Nephron progenitor cell (in vitro differentiated cells): ENCODE measurements at regions not wholly inside any gene's neighbourhood (a gene's known extent, or its start where the extent isn't known, plus 50 kb on each side); places are given as distances from the start of the nearest gene placed in this dataset.

Source experiments
- DNase-seq: peaks from one replicate; pipeline ENCODE4 v3.0.0; 2021
- H3K27ac Mint-ChIP-seq: 2 replicates; pipeline ENCODE4 v1.8.0; 2021; ENCODE audit warnings: mild to moderate bottlenecking, moderate library complexity, mixed read lengths
- H3K27me3 Mint-ChIP-seq: 2 replicates; pipeline ENCODE4 v1.8.0; 2021; ENCODE audit warnings: mild to moderate bottlenecking, low read depth, mixed read lengths; ENCODE audit not compliant: poor library complexity
- H3K36me3 Mint-ChIP-seq: 2 replicates; pipeline ENCODE4 v1.8.0; 2021; ENCODE audit warnings: low read depth, mixed read lengths
- H3K4me1 Mint-ChIP-seq: 2 replicates; pipeline ENCODE4 v1.8.0; 2021; ENCODE audit warnings: mixed read lengths
- H3K4me3 Mint-ChIP-seq: 2 replicates; pipeline ENCODE4 v1.8.0; 2021; ENCODE audit warnings: mild to moderate bottlenecking, moderate library complexity, mixed read lengths
- H3K9me3 Mint-ChIP-seq: 2 replicates; pipeline ENCODE4 v1.8.0; 2021; ENCODE audit warnings: mild to moderate bottlenecking, moderate library complexity, mixed read lengths
- TF ChIP-seq, protein P1 (sequence below): fragments of 200-600 bp; sonication (generic); IDR thresholded peaks from 2 replicates; pipeline ENCODE4 v1.5.0; 2021; ENCODE audit warnings: antibody characterized with exemption

DNA sequence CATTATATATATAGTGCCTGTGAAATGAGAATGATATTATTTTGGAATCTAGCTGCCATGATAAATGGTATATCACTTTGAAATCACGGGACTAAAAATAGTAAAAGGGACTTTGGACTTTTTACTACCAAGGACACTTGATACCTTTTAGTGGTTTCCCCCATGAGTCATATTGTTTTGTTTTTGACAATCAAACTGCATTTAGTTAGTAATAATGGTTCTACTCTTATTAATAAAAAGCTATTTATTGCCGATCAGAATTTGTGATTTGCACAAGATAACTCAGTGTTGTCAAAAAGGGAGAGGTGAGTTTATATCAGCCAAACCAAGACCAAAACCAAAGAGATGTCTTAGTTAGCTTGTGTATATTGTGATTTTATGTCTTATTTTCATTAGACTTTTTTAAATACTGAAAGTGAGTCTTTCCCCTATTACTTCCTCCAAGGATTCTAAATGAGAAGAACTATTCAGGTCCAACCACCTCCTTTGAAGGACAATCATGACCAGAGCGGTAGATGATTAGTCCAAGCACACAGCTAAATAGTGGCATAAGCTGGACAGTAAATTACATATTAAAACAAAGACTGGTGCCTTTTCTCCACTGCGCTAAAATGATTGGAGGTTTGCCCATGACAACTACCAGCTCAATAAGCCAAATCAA lies 281.7 kb upstream of the ESRRG start:
- H3K27me3 Mint-ChIP-seq, result no peaks in the 10 kb centered on the region
- H3K36me3 Mint-ChIP-seq, result no peaks in the 10 kb centered on the region
- H3K4me3 Mint-ChIP-seq, result no peak overlapping the region
- TF ChIP-seq, protein P1, sequence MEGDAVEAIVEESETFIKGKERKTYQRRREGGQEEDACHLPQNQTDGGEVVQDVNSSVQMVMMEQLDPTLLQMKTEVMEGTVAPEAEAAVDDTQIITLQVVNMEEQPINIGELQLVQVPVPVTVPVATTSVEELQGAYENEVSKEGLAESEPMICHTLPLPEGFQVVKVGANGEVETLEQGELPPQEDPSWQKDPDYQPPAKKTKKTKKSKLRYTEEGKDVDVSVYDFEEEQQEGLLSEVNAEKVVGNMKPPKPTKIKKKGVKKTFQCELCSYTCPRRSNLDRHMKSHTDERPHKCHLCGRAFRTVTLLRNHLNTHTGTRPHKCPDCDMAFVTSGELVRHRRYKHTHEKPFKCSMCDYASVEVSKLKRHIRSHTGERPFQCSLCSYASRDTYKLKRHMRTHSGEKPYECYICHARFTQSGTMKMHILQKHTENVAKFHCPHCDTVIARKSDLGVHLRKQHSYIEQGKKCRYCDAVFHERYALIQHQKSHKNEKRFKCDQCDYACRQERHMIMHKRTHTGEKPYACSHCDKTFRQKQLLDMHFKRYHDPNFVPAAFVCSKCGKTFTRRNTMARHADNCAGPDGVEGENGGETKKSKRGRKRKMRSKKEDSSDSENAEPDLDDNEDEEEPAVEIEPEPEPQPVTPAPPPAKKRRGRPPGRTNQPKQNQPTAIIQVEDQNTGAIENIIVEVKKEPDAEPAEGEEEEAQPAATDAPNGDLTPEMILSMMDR, result no peak
- DNase-seq, result no peak
- no peak overlapping the region for H3K27ac Mint-ChIP-seq
- H3K4me1 Mint-ChIP-seq, result no peaks in the 10 kb centered on the region
- H3K9me3 Mint-ChIP-seq, result no peaks in the 10 kb centered on the region

DNA sequence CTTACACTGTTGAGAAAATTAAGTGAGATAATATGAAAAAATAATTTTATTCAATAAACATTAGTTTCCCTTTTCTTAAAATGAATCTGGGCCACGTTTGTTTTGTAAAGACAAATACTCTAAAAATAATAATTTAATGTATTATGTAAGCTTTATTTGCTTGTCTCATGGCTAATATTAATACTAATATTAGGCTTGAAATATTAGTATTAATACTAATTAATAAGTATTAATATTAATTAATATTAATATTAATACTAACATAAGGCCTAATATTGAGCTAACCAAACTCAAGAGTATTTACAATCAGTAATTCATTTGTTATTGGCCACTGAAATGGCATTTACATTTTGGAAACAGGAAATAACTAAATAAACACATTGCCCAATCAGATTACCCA lies 280.1 kb upstream of the ESRRG start:
- DNase-seq, result no peak
- no peak overlapping the region for H3K27ac Mint-ChIP-seq
- TF ChIP-seq, protein P1, result no peak
- no peak overlapping the region for H3K4me3 Mint-ChIP-seq
- H3K9me3 Mint-ChIP-seq, result no peaks in the 10 kb centered on the region
- H3K36me3 Mint-ChIP-seq, result no peaks in the 10 kb centered on the region
- H3K4me1 Mint-ChIP-seq, result no peaks in the 10 kb centered on the region
- no peaks in the 10 kb centered on the region for H3K27me3 Mint-ChIP-seq

DNA sequence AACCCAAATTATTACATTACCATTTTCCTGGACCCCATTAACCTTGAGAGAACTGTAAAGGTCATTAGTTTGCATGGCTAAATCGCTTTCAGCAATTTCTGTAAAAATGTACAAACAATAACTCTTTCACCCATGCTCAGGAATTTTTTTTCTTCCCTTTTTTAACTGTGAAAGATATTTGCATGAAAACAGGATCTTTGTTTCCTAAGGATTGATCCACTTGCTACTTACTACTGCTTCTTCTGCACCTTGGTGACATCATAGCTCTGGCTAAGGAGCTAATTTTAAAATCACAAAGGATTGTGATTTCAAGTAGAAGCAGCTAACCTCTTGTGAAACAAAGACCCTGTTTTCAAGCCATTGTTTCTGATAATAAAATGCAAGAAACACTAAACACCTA lies 274.6 kb upstream of the ESRRG start:
- no peak overlapping the region for H3K4me3 Mint-ChIP-seq
- no peak for DNase-seq
- H3K27ac Mint-ChIP-seq, result no peak overlapping the region
- TF ChIP-seq, protein P1, result no peak
- no peaks in the 10 kb centered on the region for H3K36me3 Mint-ChIP-seq
- no peaks in the 10 kb centered on the region for H3K4me1 Mint-ChIP-seq
- no peaks in the 10 kb centered on the region for H3K9me3 Mint-ChIP-seq
- peaks cover 3% of the 10 kb centered on the region for H3K27me3 Mint-ChIP-seq

DNA sequence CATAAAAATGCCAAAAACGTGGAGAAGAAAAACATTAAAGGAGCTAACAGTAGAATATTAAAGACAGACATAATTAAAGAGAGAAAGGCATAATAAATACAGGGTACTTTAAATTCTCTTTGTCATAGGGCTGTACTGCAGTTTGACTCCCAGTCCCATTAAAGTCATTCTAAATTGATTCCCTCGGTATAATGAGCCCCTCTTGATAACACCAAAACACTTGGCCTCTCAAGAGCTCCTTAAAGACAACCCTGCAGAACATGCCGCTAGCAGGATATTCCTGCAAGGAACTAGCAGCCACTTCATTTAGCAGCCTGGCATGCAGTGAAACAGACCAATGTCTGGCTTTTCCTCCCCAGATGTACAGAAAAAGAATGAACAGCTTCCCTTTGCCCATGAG lies 273.8 kb upstream of the ESRRG start:
- Mint-ChIP-seq H3K27me3 (peaks cover 3% of the 10 kb centered on the region), H3K27ac (no peak overlapping the region), H3K4me3 (no peak overlapping the region), H3K36me3 (no peaks in the 10 kb centered on the region), H3K9me3 (no peaks in the 10 kb centered on the region), H3K4me1 (no peaks in the 10 kb centered on the region)
- DNase-seq, result no peak
- TF ChIP-seq, protein P1, result no peak

DNA sequence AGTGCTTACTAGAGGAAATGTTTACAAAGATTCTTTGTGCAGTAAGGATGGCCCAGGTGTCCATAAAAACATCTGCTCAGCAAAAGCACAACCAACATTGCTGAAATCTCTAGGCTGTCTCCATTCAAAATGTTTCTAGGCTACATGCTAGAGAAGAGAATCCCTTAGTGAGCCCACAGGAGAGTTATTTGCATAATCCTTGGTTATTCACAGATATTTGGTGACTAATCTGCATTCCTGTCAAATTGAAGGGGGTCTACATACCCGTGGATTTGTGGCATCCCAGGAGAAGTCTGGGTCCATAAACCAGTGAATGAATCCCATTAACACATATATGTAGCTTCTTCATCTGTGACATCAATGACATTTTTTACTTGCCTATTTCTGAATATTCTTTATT lies 261.3 kb upstream of the ESRRG start:
- TF ChIP-seq, protein P1, result no peak
- H3K9me3 Mint-ChIP-seq, result no peaks in the 10 kb centered on the region
- H3K27me3 Mint-ChIP-seq, result peaks cover 4% of the 10 kb centered on the region
- no peaks in the 10 kb centered on the region for H3K36me3 Mint-ChIP-seq
- H3K4me3 Mint-ChIP-seq, result no peak overlapping the region
- H3K4me1 Mint-ChIP-seq, result no peaks in the 10 kb centered on the region
- no peak for DNase-seq
- H3K27ac Mint-ChIP-seq, result no peak overlapping the region

DNA sequence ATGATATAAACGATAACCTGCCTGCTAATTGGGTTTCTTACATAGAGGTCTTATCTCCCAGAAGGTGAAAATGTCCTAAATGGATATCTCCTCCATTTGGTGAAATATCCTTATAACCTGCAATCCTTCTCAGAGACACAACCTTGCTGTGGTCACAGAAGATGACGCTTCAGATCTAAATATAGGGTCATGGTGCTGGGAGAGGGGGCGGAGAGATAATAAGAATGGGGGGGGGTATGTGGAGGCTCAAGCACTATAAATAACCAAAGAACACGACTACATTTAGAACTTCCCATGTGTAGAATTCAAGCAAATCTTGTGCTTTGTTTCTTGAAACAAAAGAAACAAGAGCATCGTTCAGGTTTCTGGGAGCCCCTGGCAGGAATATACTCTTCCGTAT lies 260.6 kb upstream of the ESRRG start:
- no peaks in the 10 kb centered on the region for H3K4me1 Mint-ChIP-seq
- TF ChIP-seq, protein P1, result no peak
- no peak overlapping the region for H3K4me3 Mint-ChIP-seq
- H3K9me3 Mint-ChIP-seq, result no peaks in the 10 kb centered on the region
- peaks cover 4% of the 10 kb centered on the region for H3K27me3 Mint-ChIP-seq
- no peak overlapping the region for H3K27ac Mint-ChIP-seq
- DNase-seq, result no peak
- no peaks in the 10 kb centered on the region for H3K36me3 Mint-ChIP-seq
